WTC11 (cell line): ENCODE measurements at regions not wholly inside any gene's neighbourhood (a gene's known extent, or its start where the extent isn't known, plus 50 kb on each side); places are given as distances from the start of the nearest gene placed in this dataset.

Experiments
- ATAC-seq: fragments of 200-7000 bp; cut with Tn5 transposase; 2 replicates; pipeline ENCODE4 v1.10.0; 2021; ENCODE audit warnings: mild to moderate bottlenecking, moderate library complexity
- CTCF ChIA-PET: fragments of 300-600 bp; sonication (Branson Sonifier 250); formaldehyde crosslinking; loops from one replicate; lab custom pipeline; 2021; ENCODE audit warnings: antibody characterized with exemption; lab: Charles Lee
- POLR2A ChIA-PET: fragments of 350-600 bp; sonication (Branson Sonifier 250); formaldehyde crosslinking; loops from one replicate; lab custom pipeline; 2021; ENCODE audit warnings: antibody characterized with exemption; lab: Charles Lee
- DNase-seq: peaks from one replicate; pipeline ENCODE4 v3.0.0; 2021; ENCODE audit warnings: low spot score
- H3K27ac Mint-ChIP-seq: 2 replicates; pipeline ENCODE4 v1.8.0; 2021; ENCODE audit warnings: mixed read lengths
- H3K27me3 Mint-ChIP-seq: 2 replicates; pipeline ENCODE4 v1.8.0; 2021; ENCODE audit warnings: low read depth, mild to moderate bottlenecking, moderate library complexity, mixed read lengths
- H3K36me3 Mint-ChIP-seq: 2 replicates; pipeline ENCODE4 v1.8.0; 2021; ENCODE audit warnings: mixed read lengths
- H3K4me1 Mint-ChIP-seq: 2 replicates; pipeline ENCODE4 v1.8.0; 2022; ENCODE audit warnings: mixed read lengths
- H3K4me3 Mint-ChIP-seq: 2 replicates; pipeline ENCODE4 v1.8.0; 2021; ENCODE audit warnings: mild to moderate bottlenecking, moderate library complexity, mixed read lengths
- H3K9me3 Mint-ChIP-seq: 2 replicates; pipeline ENCODE4 v1.8.0; 2021; ENCODE audit warnings: mixed read lengths
- ELF4 ChIP-seq: sonication (generic); formaldehyde crosslinking; IDR thresholded peaks from 2 replicates; pipeline ENCODE4 v1.8.1; 2022; ENCODE audit warnings: low read depth, mild to moderate bottlenecking, moderate library complexity, missing genetic modification reagents
- MXD4 ChIP-seq: fragments of 250-450 bp; sonication (Bioruptor Pico); IDR thresholded peaks from 2 replicates; pipeline ENCODE4 v1.8.0; 2021; ENCODE audit warnings: mild to moderate bottlenecking, moderate library complexity, borderline replicate concordance
- MYBL2 ChIP-seq: sonication (generic); formaldehyde crosslinking; IDR thresholded peaks from 2 replicates; pipeline ENCODE4 v1.8.1; 2023; ENCODE audit warnings: mild to moderate bottlenecking, moderate library complexity, missing genetic modification reagents
- NR2C2 ChIP-seq: sonication (generic); formaldehyde crosslinking; IDR thresholded peaks from 2 replicates; pipeline ENCODE4 v1.8.0; 2022; ENCODE audit warnings: mild to moderate bottlenecking, missing genetic modification reagents
- PREB ChIP-seq: sonication (generic); formaldehyde crosslinking; IDR thresholded peaks from 2 replicates; pipeline ENCODE4 v1.8.1; 2022; ENCODE audit warnings: mild to moderate bottlenecking, missing genetic modification reagents, moderate library complexity, borderline replicate concordance
- SP1 ChIP-seq: sonication (generic); formaldehyde crosslinking; conservative IDR thresholded peaks from 2 replicates; pipeline ENCODE4 v1.8.1; 2022; ENCODE audit warnings: missing genetic modification reagents
- STAT6 ChIP-seq: sonication (generic); formaldehyde crosslinking; conservative IDR thresholded peaks from 2 replicates; pipeline ENCODE4 v1.8.1; 2023; ENCODE audit warnings: mild to moderate bottlenecking, low read depth, missing genetic modification reagents, moderate library complexity
- ZBTB21 ChIP-seq: sonication (generic); formaldehyde crosslinking; IDR thresholded peaks from 2 replicates; pipeline ENCODE4 v1.8.1; 2023; ENCODE audit warnings: mild to moderate bottlenecking, missing genetic modification reagents, borderline replicate concordance
- ZBTB43 ChIP-seq: sonication (generic); formaldehyde crosslinking; IDR thresholded peaks from 2 replicates; pipeline ENCODE4 v1.8.1; 2023; ENCODE audit warnings: mild to moderate bottlenecking, missing genetic modification reagents
- ZNF121 ChIP-seq: sonication (generic); formaldehyde crosslinking; IDR thresholded peaks from 2 replicates; pipeline ENCODE4 v1.8.0; 2023; ENCODE audit warnings: missing genetic modification reagents
- ZNF232 ChIP-seq: sonication (generic); formaldehyde crosslinking; IDR thresholded peaks from 2 replicates; pipeline ENCODE4 v1.8.0; 2022; ENCODE audit warnings: mild to moderate bottlenecking, missing genetic modification reagents
- ZNF423 ChIP-seq: fragments of 250-450 bp; sonication (Bioruptor Pico); IDR thresholded peaks from 2 replicates; pipeline ENCODE4 v2.1.2; 2022; ENCODE audit warnings: mild to moderate bottlenecking, moderate library complexity
- TF ChIP-seq, protein P1 (sequence below): sonication (generic); formaldehyde crosslinking; IDR thresholded peaks from 2 replicates; pipeline ENCODE4 v1.8.0; 2023; ENCODE audit warnings: missing genetic modification reagents, mild to moderate bottlenecking, borderline replicate concordance

- no peak for TF ChIP-seq PREB (CRISPR knock-in tag)
- no peak for TF ChIP-seq ZNF121
Observed at GRCh38 chr20:3352202-3352601, 55.3 kb downstream of the DNAAF9 start (continued).

- no peaks in the 10 kb centered on the region for H3K27me3 Mint-ChIP-seq
- TF ChIP-seq NR2C2 (CRISPR knock-in tag) (no peak), STAT6 (CRISPR knock-in tag) (no peak), ZNF232 (no peak)
- TF ChIP-seq, all 79 proteins: peak for 0
- peaks cover 3% of the 10 kb centered on the region; the same call in 1 of the 2 replicates for H3K4me1 Mint-ChIP-seq
- H3K9me3 Mint-ChIP-seq: no peaks in the 10 kb centered on the region
- no peak overlapping the region for H3K4me3 Mint-ChIP-seq
- ATAC-seq (no peak), DNase-seq (no peak)
- H3K27ac Mint-ChIP-seq: no peak overlapping the region
- CTCF ChIA-PET: no interaction called here
- H3K36me3 Mint-ChIP-seq: no peaks in the 10 kb centered on the region
- POLR2A ChIA-PET: no interaction called here
Observed at GRCh38 chr20:3350422-3350821, 57.0 kb downstream of the DNAAF9 start.

- no peak for TF ChIP-seq SP1 (CRISPR knock-in tag)
- TF ChIP-seq, all 79 proteins: peak for 0
- ATAC-seq (no peak), DNase-seq (no peak)
- ChIA-PET CTCF (no interaction called here), POLR2A (no interaction called here)
- Mint-ChIP-seq H3K9me3 (no peaks in the 10 kb centered on the region), H3K27ac (no peak overlapping the region), H3K36me3 (no peaks in the 10 kb centered on the region), H3K27me3 (no peaks in the 10 kb centered on the region), H3K4me1 (peaks cover 3% of the 10 kb centered on the region; the same call in 1 of the 2 replicates), H3K4me3 (no peak overlapping the region)
Observed at GRCh38 chr20:3349786-3350185, 57.7 kb downstream of the DNAAF9 start.

DNA sequence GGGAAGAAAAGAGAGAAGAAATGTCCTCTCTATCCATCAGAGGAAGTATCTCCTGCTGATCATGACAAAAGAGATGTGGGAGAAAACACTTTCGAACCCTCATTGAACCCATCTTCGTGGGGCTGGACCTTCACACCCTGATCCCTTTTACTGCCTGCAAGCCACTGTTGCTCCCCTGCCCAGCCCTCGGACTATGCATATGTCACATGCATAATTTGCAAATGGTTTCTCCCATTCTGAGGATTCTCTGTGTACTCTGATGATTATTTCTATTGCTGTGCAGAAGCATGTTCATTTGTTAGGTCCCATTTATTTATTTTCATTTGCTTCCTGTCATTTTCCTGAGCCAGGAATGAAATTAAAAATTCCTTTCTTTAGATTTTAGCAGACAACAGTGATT lies 64.7 kb downstream of the DNAAF9 start:
- POLR2A ChIA-PET: no interaction called here
- CTCF ChIA-PET: interaction anchor here (1.4 kb wide), 1 partner anchor 221 kb away, joined by 3 read pairs; no protein-coding TSS in a partner anchor
- ATAC-seq: no peak
- H3K4me3 Mint-ChIP-seq: no peak overlapping the region
- H3K4me1 Mint-ChIP-seq: peaks cover 2% of the 10 kb centered on the region; the same call in 1 of the 2 replicates
- no peak overlapping the region for H3K27ac Mint-ChIP-seq
- H3K36me3 Mint-ChIP-seq: peaks cover 5% of the 10 kb centered on the region
- H3K9me3 Mint-ChIP-seq: 0 out of 2 replicates have a peak, but pooled peaks cover 4% of the 10 kb centered on the region
- TF ChIP-seq, protein P1, sequence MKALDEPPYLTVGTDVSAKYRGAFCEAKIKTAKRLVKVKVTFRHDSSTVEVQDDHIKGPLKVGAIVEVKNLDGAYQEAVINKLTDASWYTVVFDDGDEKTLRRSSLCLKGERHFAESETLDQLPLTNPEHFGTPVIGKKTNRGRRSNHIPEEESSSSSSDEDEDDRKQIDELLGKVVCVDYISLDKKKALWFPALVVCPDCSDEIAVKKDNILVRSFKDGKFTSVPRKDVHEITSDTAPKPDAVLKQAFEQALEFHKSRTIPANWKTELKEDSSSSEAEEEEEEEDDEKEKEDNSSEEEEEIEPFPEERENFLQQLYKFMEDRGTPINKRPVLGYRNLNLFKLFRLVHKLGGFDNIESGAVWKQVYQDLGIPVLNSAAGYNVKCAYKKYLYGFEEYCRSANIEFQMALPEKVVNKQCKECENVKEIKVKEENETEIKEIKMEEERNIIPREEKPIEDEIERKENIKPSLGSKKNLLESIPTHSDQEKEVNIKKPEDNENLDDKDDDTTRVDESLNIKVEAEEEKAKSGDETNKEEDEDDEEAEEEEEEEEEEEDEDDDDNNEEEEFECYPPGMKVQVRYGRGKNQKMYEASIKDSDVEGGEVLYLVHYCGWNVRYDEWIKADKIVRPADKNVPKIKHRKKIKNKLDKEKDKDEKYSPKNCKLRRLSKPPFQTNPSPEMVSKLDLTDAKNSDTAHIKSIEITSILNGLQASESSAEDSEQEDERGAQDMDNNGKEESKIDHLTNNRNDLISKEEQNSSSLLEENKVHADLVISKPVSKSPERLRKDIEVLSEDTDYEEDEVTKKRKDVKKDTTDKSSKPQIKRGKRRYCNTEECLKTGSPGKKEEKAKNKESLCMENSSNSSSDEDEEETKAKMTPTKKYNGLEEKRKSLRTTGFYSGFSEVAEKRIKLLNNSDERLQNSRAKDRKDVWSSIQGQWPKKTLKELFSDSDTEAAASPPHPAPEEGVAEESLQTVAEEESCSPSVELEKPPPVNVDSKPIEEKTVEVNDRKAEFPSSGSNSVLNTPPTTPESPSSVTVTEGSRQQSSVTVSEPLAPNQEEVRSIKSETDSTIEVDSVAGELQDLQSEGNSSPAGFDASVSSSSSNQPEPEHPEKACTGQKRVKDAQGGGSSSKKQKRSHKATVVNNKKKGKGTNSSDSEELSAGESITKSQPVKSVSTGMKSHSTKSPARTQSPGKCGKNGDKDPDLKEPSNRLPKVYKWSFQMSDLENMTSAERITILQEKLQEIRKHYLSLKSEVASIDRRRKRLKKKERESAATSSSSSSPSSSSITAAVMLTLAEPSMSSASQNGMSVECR (CRISPR knock-in tag): no peak
- DNase-seq: no peak
- no peaks in the 10 kb centered on the region for H3K27me3 Mint-ChIP-seq

DNA sequence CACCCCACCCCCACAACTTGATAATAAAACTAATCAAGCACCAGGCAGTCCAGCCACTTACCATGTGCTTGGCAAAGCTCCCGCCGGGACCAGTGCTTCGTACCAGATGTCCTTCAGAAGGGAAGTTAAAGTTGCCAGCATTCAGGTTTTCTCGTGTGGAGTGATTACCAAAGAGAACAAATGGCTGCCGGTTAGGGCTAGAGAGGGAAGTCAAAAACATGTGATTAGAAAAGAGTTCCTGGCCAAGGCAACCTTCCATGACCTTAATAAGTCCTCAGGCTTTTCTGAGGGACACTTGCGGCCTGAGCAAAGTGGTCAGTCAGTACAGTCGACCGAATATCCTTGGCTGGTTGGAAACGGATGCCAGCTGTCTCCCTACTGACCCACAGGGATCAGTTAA lies 67.0 kb downstream of the DNAAF9 start:
- ChIA-PET POLR2A (no interaction called here), CTCF (no interaction called here)
- no peak for ATAC-seq
- TF ChIP-seq NR2C2 (CRISPR knock-in tag) (no peak), ZNF423 (CRISPR knock-in tag) (no peak), MXD4 (CRISPR knock-in tag) (no peak), MYBL2 (CRISPR knock-in tag) (no peak), ZBTB43 (CRISPR knock-in tag) (no peak), ELF4 (no peak), ZBTB21 (no peak)
- H3K27me3 Mint-ChIP-seq: no peaks in the 10 kb centered on the region
- 0 out of 2 replicates have a peak, but pooled peaks cover 4% of the 10 kb centered on the region for H3K9me3 Mint-ChIP-seq
- H3K36me3 Mint-ChIP-seq: peaks cover 8% of the 10 kb centered on the region
- no peak overlapping the region for H3K4me3 Mint-ChIP-seq
- H3K27ac Mint-ChIP-seq: no peak overlapping the region
- DNase-seq: no peak
- peaks cover 2% of the 10 kb centered on the region; the same call in 1 of the 2 replicates for H3K4me1 Mint-ChIP-seq
